ENCODE measurements at regions not wholly inside any gene's neighbourhood (a gene's known extent, or its start where the extent isn't known, plus 50 kb on each side); places are given as distances from the start of the nearest gene placed in this dataset.

- H3K4me1 Mint-ChIP-seq: peaks cover 15% of the 10 kb centered on the region
- ATAC-seq: no peak
- H4K20me1 ChIP-seq (replicated peaks; ENCODE audit: insufficient read depth): no peaks in the 10 kb centered on the region; the same call in 1 of the 2 replicates
- no peaks in the 10 kb centered on the region for H3K79me2 ChIP-seq (replicated peaks; ENCODE audit: insufficient read depth)
- H2AFZ ChIP-seq: no peak overlapping the region
- H3K9me3 Mint-ChIP-seq: no peaks in the 10 kb centered on the region; the same call in 2 of the 3 replicates
- no peaks in the 10 kb centered on the region for H3K27me3 ChIP-seq (ENCODE audit: insufficient read depth)
- H3K36me3 ChIP-seq (ENCODE audit: insufficient read depth): no peaks in the 10 kb centered on the region
- no peak overlapping the region for H3K27ac ChIP-seq (ENCODE audit: low read depth)
- no peak overlapping the region for H3K4me3 Mint-ChIP-seq
- H3K27ac Mint-ChIP-seq: no peak overlapping the region
- H3F3A ChIP-seq (replicated peaks; ENCODE audit: low read depth): no peaks in the 10 kb centered on the region
- H3K4me1 ChIP-seq (ENCODE audit: insufficient read depth): 0 out of 2 replicates have a peak, but pooled peaks cover 4% of the 10 kb centered on the region
- H3K36me3 Mint-ChIP-seq (ENCODE audit: low read depth): peaks cover 5% of the 10 kb centered on the region; the same call in 1 of the 3 replicates
- no peak overlapping the region for H3K4me3 ChIP-seq
- H3K9me2 ChIP-seq (ENCODE audit: insufficient read depth): no peaks in the 10 kb centered on the region
- DNase-seq (ENCODE audit: low spot score): no peak
- H3K27me3 Mint-ChIP-seq (ENCODE audit: insufficient read depth, low read depth, poor library complexity): peaks cover 11% of the 10 kb centered on the region
- no peak overlapping the region for H3K4me2 ChIP-seq
- TF ChIP-seq CTCF (conservative IDR thresholded peaks at IDR 0.05; ENCODE audit: low read depth in 2 of 2) (no peak), ETS1 (IDR thresholded peaks at IDR 0.05) (no peak), EZH2phosphoT487 (IDR thresholded peaks at IDR 0.05; ENCODE audit: unreplicated experiment) (no peak), ZNF462 (CRISPR knock-in tag; IDR thresholded peaks at IDR 0.05) (no peak), STAT1 (IDR thresholded peaks at IDR 0.05; ENCODE audit: unreplicated experiment) (no peak), ZNF331 (CRISPR knock-in tag; IDR thresholded peaks at IDR 0.05; ENCODE audit: low read depth) (no peak), POLR2AphosphoS5 (IDR thresholded peaks at IDR 0.05; ENCODE audit: low read depth) (no peak), CREB1 (CRISPR knock-in tag; IDR thresholded peaks at IDR 0.05; ENCODE audit: low read depth) (no peak), REST (IDR thresholded peaks at IDR 0.05; ENCODE audit: unreplicated experiment) (no peak), JUNB (IDR thresholded peaks at IDR 0.05; ENCODE audit: unreplicated experiment) (no peak), NANOG (IDR thresholded peaks at IDR 0.05; ENCODE audit: borderline replicate concordance) (no peak), ZNF114 (CRISPR knock-in tag; IDR thresholded peaks at IDR 0.05) (no peak), EZH2 (IDR thresholded peaks at IDR 0.05; ENCODE audit: low read depth, unreplicated experiment) (no peak)
Measured at GRCh38 chr2:10209406-10209935, 86.9 kb downstream of the RRM2 start.
